ENCODE measurements at regions not wholly inside any gene's neighbourhood (a gene's known extent, or its start where the extent isn't known, plus 50 kb on each side); places are given as distances from the start of the nearest gene placed in this dataset.
A peak's percentile ranks its signal among the peaks of the same experiment; 100 is the strongest.
"Not testable (repeated sequence)": the region's sequence is repeated elsewhere in the genome, so short reads cannot be mapped to it uniquely, and the experiment has no call there.

DNA sequence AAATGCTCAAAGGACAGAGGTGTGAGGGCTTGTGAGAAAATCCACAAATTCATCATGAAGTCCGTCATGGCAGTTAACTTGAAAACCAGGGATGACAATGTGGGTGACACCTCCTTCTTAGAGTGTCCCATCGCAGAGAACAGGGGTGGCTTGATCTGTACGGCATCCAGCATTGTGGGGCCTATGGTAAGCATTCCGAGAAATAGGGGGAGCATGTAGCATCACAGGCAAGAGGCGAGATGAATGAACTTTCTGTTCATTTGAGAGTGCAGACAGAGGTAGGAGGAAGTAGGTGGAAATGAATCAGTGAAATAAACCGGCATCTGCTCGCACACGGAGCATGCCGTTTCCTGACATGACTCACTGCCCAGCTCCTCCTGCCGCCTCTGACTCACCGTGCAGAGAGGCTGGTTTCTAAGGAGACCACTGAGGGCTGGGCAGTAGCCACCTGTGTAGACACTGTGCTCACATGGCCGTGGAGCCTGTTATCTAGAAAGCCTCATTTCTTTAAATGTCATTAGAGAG is 339.0 kb downstream of the RFC3 start:
- Histone ChIP-seq H3K4me3 (peak overlapping the region; percentile 39), H3K27me3 (no peaks in the 10 kb centered on the region), H3K27ac (peak overlapping the region; percentile 50), H3K4me1 (peaks cover 19% of the 10 kb centered on the region), H3K9me3 (replicated peaks) (no peaks in the 10 kb centered on the region), H3K36me3 (no peaks in the 10 kb centered on the region)
- DNase-seq = peak; percentile 77 to 82

GRCh38 chr13:34159946-34160345 is 342.0 kb downstream of the RFC3 start:
- no peak for DNase-seq
- Histone ChIP-seq H3K4me1 (peaks cover 22% of the 10 kb centered on the region), H3K9me3 (replicated peaks) (no peaks in the 10 kb centered on the region), H3K27ac (no peak overlapping the region), H3K27me3 (no peaks in the 10 kb centered on the region), H3K36me3 (no peaks in the 10 kb centered on the region), H3K4me3 (no peak overlapping the region)

DNA sequence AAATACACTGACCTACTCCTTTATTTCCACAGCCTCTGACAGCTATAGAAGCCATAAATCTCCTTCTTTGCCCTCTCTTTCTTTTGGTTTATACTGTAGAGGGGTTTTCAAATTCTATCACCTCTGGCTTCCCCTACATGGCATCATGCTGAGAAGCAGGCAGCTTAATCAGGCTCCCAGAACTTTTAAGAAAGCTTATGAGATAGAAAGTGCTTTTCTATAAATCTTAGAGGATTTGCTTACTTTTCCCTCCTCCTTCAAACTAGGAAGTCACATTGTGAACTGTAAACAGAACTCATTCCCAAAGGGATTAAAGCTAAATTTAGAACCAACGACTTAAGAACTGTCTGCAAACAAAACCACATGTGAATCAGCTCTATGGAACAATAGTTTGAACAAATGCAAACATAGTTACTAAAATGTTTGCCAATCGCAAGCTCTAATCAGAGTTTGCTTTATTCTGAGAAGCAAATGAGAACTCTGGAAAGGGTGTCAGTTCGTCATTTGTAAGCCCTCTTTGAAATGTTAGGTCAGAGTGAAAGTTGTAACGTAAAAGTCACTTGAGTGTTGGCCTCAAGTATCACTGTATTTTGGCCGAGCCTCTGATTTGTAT is 344.1 kb downstream of the RFC3 start:
- Histone ChIP-seq H3K4me1 (peaks cover 8% of the 10 kb centered on the region), H3K27ac (no peak overlapping the region), H3K9me3 (replicated peaks) (no peaks in the 10 kb centered on the region), H3K4me3 (no peak overlapping the region), H3K36me3 (no peaks in the 10 kb centered on the region), H3K27me3 (no peaks in the 10 kb centered on the region)
- DNase-seq = no peak

DNA sequence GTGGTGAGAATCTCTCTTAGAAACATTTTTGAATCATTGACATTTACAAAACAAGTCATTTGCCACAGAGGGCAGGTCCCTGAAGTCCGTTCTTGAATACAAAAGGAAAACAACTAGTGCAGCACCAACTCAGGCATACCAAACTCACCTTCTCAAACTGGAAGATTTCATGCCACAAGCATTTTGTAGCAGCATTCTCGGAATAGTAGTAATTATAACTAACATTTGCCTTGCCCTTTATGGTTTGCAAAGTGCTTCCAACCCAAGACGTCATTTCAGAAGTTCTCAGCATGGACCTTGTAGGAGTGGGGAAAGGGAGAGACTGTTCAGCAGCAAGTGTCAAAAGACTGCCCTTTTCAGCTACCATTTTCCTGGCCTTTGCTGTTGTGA is 344.6 kb downstream of the RFC3 start:
- no peak overlapping the region for H3K4me3 ChIP-seq
- no peaks in the 10 kb centered on the region for H3K36me3 ChIP-seq
- H3K9me3 ChIP-seq (replicated peaks) = no peaks in the 10 kb centered on the region
- H3K27ac ChIP-seq = no peak overlapping the region
- H3K4me1 ChIP-seq = peaks cover 5% of the 10 kb centered on the region; the same call in 1 of the 2 replicates
- DNase-seq = no peak
- H3K27me3 ChIP-seq = no peaks in the 10 kb centered on the region

- Histone ChIP-seq H3K27ac (no peak overlapping the region), H3K36me3 (no peaks in the 10 kb centered on the region), H3K27me3 (no peaks in the 10 kb centered on the region), H3K4me1 (peaks cover 5% of the 10 kb centered on the region; the same call in 1 of the 2 replicates), H3K9me3 (replicated peaks) (no peaks in the 10 kb centered on the region; the same call in 1 of the 2 replicates), H3K4me3 (no peak overlapping the region)
- DNase-seq = no peak
These were observed 346.6 kb downstream of the RFC3 start for GRCh38 chr13:34164582-34164981.

DNA sequence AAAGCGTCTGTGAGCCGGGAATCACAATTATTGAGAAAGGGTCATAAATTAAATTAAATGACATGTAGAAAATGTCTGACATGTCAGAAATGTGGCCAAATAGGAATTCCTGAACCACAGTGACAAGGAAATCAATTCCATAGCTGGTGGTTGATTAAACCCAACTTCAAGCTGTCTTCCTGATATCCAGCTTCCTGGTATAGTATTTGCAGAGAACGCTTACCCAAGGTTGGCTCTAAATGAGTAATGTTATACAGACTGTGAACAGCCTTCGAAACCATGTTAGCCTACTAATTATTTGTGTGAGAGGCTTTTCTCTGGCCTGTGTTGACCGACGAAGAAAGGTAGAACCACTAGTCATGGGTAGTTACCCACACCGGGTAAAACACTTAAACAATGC is 347.2 kb downstream of the RFC3 start:
- Histone ChIP-seq H3K36me3 (no peaks in the 10 kb centered on the region), H3K27me3 (no peaks in the 10 kb centered on the region), H3K9me3 (replicated peaks) (no peaks in the 10 kb centered on the region; the same call in 1 of the 2 replicates), H3K4me1 (peaks cover 5% of the 10 kb centered on the region; the same call in 1 of the 2 replicates), H3K4me3 (no peak overlapping the region), H3K27ac (no peak overlapping the region)
- DNase-seq = no peak

GRCh38 chr13:34166406-34166805 is 348.5 kb downstream of the RFC3 start:
- Histone ChIP-seq H3K4me3 (no peak overlapping the region), H3K27me3 (no peaks in the 10 kb centered on the region), H3K9me3 (replicated peaks) (no peaks in the 10 kb centered on the region; the same call in 1 of the 2 replicates), H3K36me3 (no peaks in the 10 kb centered on the region), H3K27ac (no peak overlapping the region), H3K4me1 (peaks cover 5% of the 10 kb centered on the region; the same call in 1 of the 2 replicates)
- no peak for DNase-seq

- H3K9me3 ChIP-seq (replicated peaks) = no peaks in the 10 kb centered on the region; the same call in 1 of the 2 replicates
- no peak for DNase-seq
- H3K27ac ChIP-seq = no peak overlapping the region
- H3K36me3 ChIP-seq = no peaks in the 10 kb centered on the region
- no peaks in the 10 kb centered on the region; the same call in 1 of the 2 replicates for H3K4me1 ChIP-seq
- H3K27me3 ChIP-seq = no peaks in the 10 kb centered on the region
- no peak overlapping the region for H3K4me3 ChIP-seq
These were observed 349.4 kb downstream of the RFC3 start for GRCh38 chr13:34167347-34167746.

- no peak for DNase-seq
- Histone ChIP-seq H3K27ac (no peak overlapping the region), H3K36me3 (no peaks in the 10 kb centered on the region), H3K4me3 (no peak overlapping the region), H3K27me3 (no peaks in the 10 kb centered on the region), H3K9me3 (replicated peaks) (no peaks in the 10 kb centered on the region; the same call in 1 of the 2 replicates), H3K4me1 (no peaks in the 10 kb centered on the region)
These were observed 354.1 kb downstream of the RFC3 start for GRCh38 chr13:34172048-34172447.

- DNase-seq = no peak
These were observed 356.8 kb downstream of the RFC3 start for GRCh38 chr13:34174671-34175145.

GRCh38 chr13:34175551-34175950 is 357.6 kb downstream of the RFC3 start:
- no peaks in the 10 kb centered on the region for H3K4me1 ChIP-seq
- no peaks in the 10 kb centered on the region for H3K9me3 ChIP-seq (replicated peaks)
- no peaks in the 10 kb centered on the region for H3K36me3 ChIP-seq
- DNase-seq = no peak
- H3K27ac ChIP-seq = no peak overlapping the region
- H3K27me3 ChIP-seq = no peaks in the 10 kb centered on the region
- H3K4me3 ChIP-seq = no peak overlapping the region

More at GRCh38 chr13:34174671-34175145, 356.8 kb downstream of the RFC3 start:
- Histone ChIP-seq H3K27me3 (no peaks in the 10 kb centered on the region), H3K27ac (no peak overlapping the region), H3K4me1 (no peaks in the 10 kb centered on the region), H3K36me3 (no peaks in the 10 kb centered on the region), H3K9me3 (replicated peaks) (no peaks in the 10 kb centered on the region), H3K4me3 (no peak overlapping the region)

- Histone ChIP-seq H3K27me3 (no peaks in the 10 kb centered on the region), H3K36me3 (no peaks in the 10 kb centered on the region), H3K9me3 (replicated peaks) (no peaks in the 10 kb centered on the region), H3K4me1 (no peaks in the 10 kb centered on the region), H3K4me3 (no peak overlapping the region), H3K27ac (no peak overlapping the region)
- DNase-seq = no peak
These were observed 358.7 kb downstream of the RFC3 start for GRCh38 chr13:34176633-34177032.

- DNase-seq = no peak
- no peaks in the 10 kb centered on the region for H3K27me3 ChIP-seq
- no peaks in the 10 kb centered on the region for H3K9me3 ChIP-seq (replicated peaks)
- no peak overlapping the region for H3K27ac ChIP-seq
- H3K4me1 ChIP-seq = no peaks in the 10 kb centered on the region
- no peaks in the 10 kb centered on the region for H3K36me3 ChIP-seq
- no peak overlapping the region for H3K4me3 ChIP-seq
These were observed 361.5 kb downstream of the RFC3 start for GRCh38 chr13:34179481-34179880.

- no peaks in the 10 kb centered on the region for H3K36me3 ChIP-seq
- no peaks in the 10 kb centered on the region for H3K27me3 ChIP-seq
- no peak for DNase-seq
- H3K27ac ChIP-seq = no peak overlapping the region
- no peaks in the 10 kb centered on the region for H3K9me3 ChIP-seq (replicated peaks)
- H3K4me1 ChIP-seq = no peaks in the 10 kb centered on the region
- H3K4me3 ChIP-seq = no peak overlapping the region
These were observed 362.0 kb downstream of the RFC3 start for GRCh38 chr13:34179927-34180326.

DNA sequence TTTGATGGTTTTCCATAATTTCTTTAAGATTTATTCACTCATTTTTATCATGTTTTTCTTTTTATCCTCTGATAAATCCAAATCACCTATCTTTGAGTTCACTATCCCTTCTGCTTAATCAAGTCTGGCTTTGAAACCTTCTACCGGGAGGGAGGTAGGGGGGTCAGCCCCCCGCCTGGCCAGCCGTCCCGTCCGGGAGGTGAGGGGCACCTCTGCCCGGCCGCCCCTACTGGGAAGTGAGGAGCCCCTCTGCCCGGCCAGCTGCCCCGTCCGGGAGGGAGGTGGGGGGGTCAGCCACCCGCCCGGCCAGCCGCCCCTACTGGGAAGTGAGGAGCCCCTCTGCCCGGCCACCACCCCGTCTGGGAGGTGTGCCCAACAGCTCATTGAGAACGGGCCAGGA is 363.3 kb downstream of the RFC3 start:
- not testable (repeated sequence) for H3K4me1 ChIP-seq; DNase-seq; H3K4me3 ChIP-seq; H3K27ac ChIP-seq; H3K36me3 ChIP-seq; H3K9me3 ChIP-seq (replicated peaks); H3K27me3 ChIP-seq

GRCh38 chr13:34189946-34190345 is 372.0 kb downstream of the RFC3 start:
- Histone ChIP-seq H3K27me3 (no peaks in the 10 kb centered on the region), H3K4me1 (no peaks in the 10 kb centered on the region), H3K9me3 (replicated peaks) (0 out of 2 replicates have a peak, but pooled peaks cover 4% of the 10 kb centered on the region), H3K4me3 (no peak overlapping the region), H3K36me3 (no peaks in the 10 kb centered on the region), H3K27ac (no peak overlapping the region)
- DNase-seq = no peak

All from SJCRH30 (cell line).